WTC11 (cell line): ENCODE measurements at regions not wholly inside any gene's neighbourhood (a gene's known extent, or its start where the extent isn't known, plus 50 kb on each side); places are given as distances from the start of the nearest gene placed in this dataset.

Source experiments
- ATAC-seq: fragments of 200-7000 bp; cut with Tn5 transposase; 2 replicates; pipeline ENCODE4 v1.10.0; 2021; ENCODE audit warnings: mild to moderate bottlenecking, moderate library complexity
- CTCF ChIA-PET: fragments of 300-600 bp; sonication (Branson Sonifier 250); formaldehyde crosslinking; loops from one replicate; lab custom pipeline; 2021; ENCODE audit warnings: antibody characterized with exemption; lab: Charles Lee
- POLR2A ChIA-PET: fragments of 350-600 bp; sonication (Branson Sonifier 250); formaldehyde crosslinking; loops from one replicate; lab custom pipeline; 2021; ENCODE audit warnings: antibody characterized with exemption; lab: Charles Lee
- DNase-seq: peaks from one replicate; pipeline ENCODE4 v3.0.0; 2021; ENCODE audit warnings: low spot score
- H3K27ac Mint-ChIP-seq: 2 replicates; pipeline ENCODE4 v1.8.0; 2021; ENCODE audit warnings: mixed read lengths
- H3K27me3 Mint-ChIP-seq: 2 replicates; pipeline ENCODE4 v1.8.0; 2021; ENCODE audit warnings: low read depth, mild to moderate bottlenecking, moderate library complexity, mixed read lengths
- H3K36me3 Mint-ChIP-seq: 2 replicates; pipeline ENCODE4 v1.8.0; 2021; ENCODE audit warnings: mixed read lengths
- H3K4me1 Mint-ChIP-seq: 2 replicates; pipeline ENCODE4 v1.8.0; 2022; ENCODE audit warnings: mixed read lengths
- H3K4me3 Mint-ChIP-seq: 2 replicates; pipeline ENCODE4 v1.8.0; 2021; ENCODE audit warnings: mild to moderate bottlenecking, moderate library complexity, mixed read lengths
- H3K9me3 Mint-ChIP-seq: 2 replicates; pipeline ENCODE4 v1.8.0; 2021; ENCODE audit warnings: mixed read lengths
- CBFB ChIP-seq: sonication (generic); formaldehyde crosslinking; IDR thresholded peaks from 2 replicates; pipeline ENCODE4 v1.8.1; 2022; ENCODE audit warnings: mild to moderate bottlenecking, low read depth, missing genetic modification reagents
- CREB1 ChIP-seq: sonication (generic); formaldehyde crosslinking; IDR thresholded peaks from 2 replicates; pipeline ENCODE4 v1.8.0; 2023; ENCODE audit warnings: mild to moderate bottlenecking, missing genetic modification reagents
- EMX1 ChIP-seq: fragments of 250-450 bp; sonication (Bioruptor Pico); IDR thresholded peaks from 2 replicates; pipeline ENCODE4 v1.8.0; 2021; ENCODE audit warnings: mild to moderate bottlenecking
- FOXK1 ChIP-seq: sonication (generic); formaldehyde crosslinking; IDR thresholded peaks from 2 replicates; pipeline ENCODE4 v1.8.0; 2022; ENCODE audit warnings: mild to moderate bottlenecking, moderate library complexity, missing genetic modification reagents
- FOXP1 ChIP-seq: sonication (generic); formaldehyde crosslinking; IDR thresholded peaks from 2 replicates; pipeline ENCODE4 v1.8.0; 2022; ENCODE audit warnings: missing genetic modification reagents, mild to moderate bottlenecking, moderate library complexity, borderline replicate concordance
- GRHL2 ChIP-seq: fragments of 250-450 bp; sonication (Bioruptor Pico); IDR thresholded peaks from 2 replicates; pipeline ENCODE4 v1.8.0; 2022; ENCODE audit warnings: mild to moderate bottlenecking, moderate library complexity; ENCODE audit not compliant: insufficient replicate concordance, severe bottlenecking
- GTF2I ChIP-seq: fragments of 250-450 bp; sonication (Bioruptor Pico); conservative IDR thresholded peaks from 2 replicates; pipeline ENCODE4 v1.4.0; 2021; ENCODE audit warnings: mild to moderate bottlenecking
- HMGA2 ChIP-seq: fragments of 250-450 bp; sonication (Bioruptor Pico); IDR thresholded peaks from 2 replicates; pipeline ENCODE4 v1.4.0; 2021; ENCODE audit warnings: mild to moderate bottlenecking, moderate library complexity
- JAZF1 ChIP-seq: fragments of 250-450 bp; sonication (Bioruptor Pico); IDR thresholded peaks from 2 replicates; pipeline ENCODE4 v1.9.0; 2021; ENCODE audit warnings: moderate library complexity, mild to moderate bottlenecking, inconsistent platforms
- KAT7 ChIP-seq: sonication (generic); formaldehyde crosslinking; IDR thresholded peaks from 2 replicates; pipeline ENCODE4 v1.8.1; 2023; ENCODE audit warnings: missing genetic modification reagents, mild to moderate bottlenecking, borderline replicate concordance
- SMAD4 ChIP-seq: sonication (generic); formaldehyde crosslinking; IDR thresholded peaks from 2 replicates; pipeline ENCODE4 v1.8.0; 2022; ENCODE audit warnings: mild to moderate bottlenecking, missing genetic modification reagents
- SP1 ChIP-seq: sonication (generic); formaldehyde crosslinking; conservative IDR thresholded peaks from 2 replicates; pipeline ENCODE4 v1.8.1; 2022; ENCODE audit warnings: missing genetic modification reagents
- ZNF219 ChIP-seq: sonication (generic); formaldehyde crosslinking; IDR thresholded peaks from 2 replicates; pipeline ENCODE4 v1.8.0; 2023; ENCODE audit warnings: missing genetic modification reagents, mild to moderate bottlenecking, borderline replicate concordance
- ZNF396 ChIP-seq: fragments of 250-450 bp; sonication (Bioruptor Pico); IDR thresholded peaks from 2 replicates; pipeline ENCODE4 v1.8.0; 2021; ENCODE audit warnings: mild to moderate bottlenecking, moderate library complexity, borderline replicate concordance
- ZNF671 ChIP-seq: fragments of 250-450 bp; sonication (Bioruptor Pico); IDR thresholded peaks from 2 replicates; pipeline ENCODE4 v1.8.0; 2021; ENCODE audit warnings: mild to moderate bottlenecking
- TF ChIP-seq, protein P1 (sequence below): sonication (generic); formaldehyde crosslinking; IDR thresholded peaks from 2 replicates; pipeline ENCODE4 v1.8.1; 2023; ENCODE audit warnings: mild to moderate bottlenecking, missing genetic modification reagents, moderate library complexity
- TF ChIP-seq, protein P2 (sequence below): sonication (generic); formaldehyde crosslinking; IDR thresholded peaks from 2 replicates; pipeline ENCODE4 v1.8.1; 2023; ENCODE audit warnings: mild to moderate bottlenecking, missing genetic modification reagents, moderate library complexity
- TF ChIP-seq, protein P3 (sequence below): fragments of 250-450 bp; sonication (Bioruptor Pico); IDR thresholded peaks from 2 replicates; pipeline ENCODE4 v1.9.0; 2021; ENCODE audit warnings: mild to moderate bottlenecking
- TF ChIP-seq, protein P4 (sequence below): fragments of 250-450 bp; sonication (Bioruptor Pico); IDR thresholded peaks from 2 replicates; pipeline ENCODE4 v1.8.0; 2021; ENCODE audit warnings: mild to moderate bottlenecking
- TF ChIP-seq, protein P5 (sequence below): sonication (generic); formaldehyde crosslinking; IDR thresholded peaks from 2 replicates; pipeline ENCODE4 v1.8.0; 2022; ENCODE audit warnings: mild to moderate bottlenecking, missing genetic modification reagents
- TF ChIP-seq, protein P6 (sequence below): sonication (generic); formaldehyde crosslinking; IDR thresholded peaks from 2 replicates; pipeline ENCODE4 v1.8.0; 2022; ENCODE audit warnings: mild to moderate bottlenecking, missing genetic modification reagents
- TF ChIP-seq, protein P7 (sequence below): sonication (generic); formaldehyde crosslinking; IDR thresholded peaks from 2 replicates; pipeline ENCODE4 v1.8.0; 2023; ENCODE audit warnings: missing genetic modification reagents
- TF ChIP-seq, protein P8 (sequence below): sonication (generic); formaldehyde crosslinking; IDR thresholded peaks from 2 replicates; pipeline ENCODE4 v1.8.1; 2022; ENCODE audit warnings: missing genetic modification reagents, borderline replicate concordance

DNA sequence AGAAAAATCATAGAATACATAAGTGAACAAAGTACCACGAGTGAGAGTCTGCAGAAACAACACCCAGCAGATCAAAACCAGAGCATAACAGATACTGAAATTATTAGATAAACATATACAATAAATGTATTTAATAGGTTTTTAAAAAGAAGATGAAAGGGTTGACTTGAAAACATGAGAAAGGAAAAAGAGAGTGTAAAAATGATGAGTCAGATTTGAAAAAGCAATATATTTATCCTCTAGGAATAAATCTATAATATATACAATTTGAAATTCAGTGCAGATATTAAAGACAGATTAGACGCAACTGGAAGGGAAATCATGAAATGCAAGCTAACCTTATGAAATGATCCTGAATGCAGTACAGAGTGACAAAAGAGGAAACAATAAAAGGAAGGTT, 170.2 kb upstream of the RUNX1 start:
- ChIA-PET POLR2A (no interaction called here), CTCF (no interaction called here)
- Mint-ChIP-seq H3K36me3 (no peaks in the 10 kb centered on the region), H3K27me3 (no peaks in the 10 kb centered on the region), H3K4me1 (peaks cover 10% of the 10 kb centered on the region), H3K27ac (no peak overlapping the region), H3K4me3 (no peak overlapping the region), H3K9me3 (peaks cover 8% of the 10 kb centered on the region; the same call in 1 of the 2 replicates)
- DNase-seq, result no peak
- ATAC-seq, result no peak
- TF ChIP-seq FOXP1 (CRISPR knock-in tag), result no peak
- no peak for TF ChIP-seq ZNF671 (CRISPR knock-in tag)
- TF ChIP-seq EMX1, result no peak
- TF ChIP-seq, protein P1, sequence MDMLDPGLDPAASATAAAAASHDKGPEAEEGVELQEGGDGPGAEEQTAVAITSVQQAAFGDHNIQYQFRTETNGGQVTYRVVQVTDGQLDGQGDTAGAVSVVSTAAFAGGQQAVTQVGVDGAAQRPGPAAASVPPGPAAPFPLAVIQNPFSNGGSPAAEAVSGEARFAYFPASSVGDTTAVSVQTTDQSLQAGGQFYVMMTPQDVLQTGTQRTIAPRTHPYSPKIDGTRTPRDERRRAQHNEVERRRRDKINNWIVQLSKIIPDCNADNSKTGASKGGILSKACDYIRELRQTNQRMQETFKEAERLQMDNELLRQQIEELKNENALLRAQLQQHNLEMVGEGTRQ (CRISPR knock-in tag), result no peak
- TF ChIP-seq GRHL2, result no peak
- no peak for TF ChIP-seq GTF2I (CRISPR knock-in tag)
- TF ChIP-seq, protein P2, sequence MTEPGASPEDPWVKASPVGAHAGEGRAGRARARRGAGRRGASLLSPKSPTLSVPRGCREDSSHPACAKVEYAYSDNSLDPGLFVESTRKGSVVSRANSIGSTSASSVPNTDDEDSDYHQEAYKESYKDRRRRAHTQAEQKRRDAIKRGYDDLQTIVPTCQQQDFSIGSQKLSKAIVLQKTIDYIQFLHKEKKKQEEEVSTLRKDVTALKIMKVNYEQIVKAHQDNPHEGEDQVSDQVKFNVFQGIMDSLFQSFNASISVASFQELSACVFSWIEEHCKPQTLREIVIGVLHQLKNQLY (CRISPR knock-in tag), result no peak
- TF ChIP-seq KAT7, result no peak
- no peak for TF ChIP-seq HMGA2 (CRISPR knock-in tag)
- no peak for TF ChIP-seq CBFB (CRISPR knock-in tag)
- TF ChIP-seq, protein P3, sequence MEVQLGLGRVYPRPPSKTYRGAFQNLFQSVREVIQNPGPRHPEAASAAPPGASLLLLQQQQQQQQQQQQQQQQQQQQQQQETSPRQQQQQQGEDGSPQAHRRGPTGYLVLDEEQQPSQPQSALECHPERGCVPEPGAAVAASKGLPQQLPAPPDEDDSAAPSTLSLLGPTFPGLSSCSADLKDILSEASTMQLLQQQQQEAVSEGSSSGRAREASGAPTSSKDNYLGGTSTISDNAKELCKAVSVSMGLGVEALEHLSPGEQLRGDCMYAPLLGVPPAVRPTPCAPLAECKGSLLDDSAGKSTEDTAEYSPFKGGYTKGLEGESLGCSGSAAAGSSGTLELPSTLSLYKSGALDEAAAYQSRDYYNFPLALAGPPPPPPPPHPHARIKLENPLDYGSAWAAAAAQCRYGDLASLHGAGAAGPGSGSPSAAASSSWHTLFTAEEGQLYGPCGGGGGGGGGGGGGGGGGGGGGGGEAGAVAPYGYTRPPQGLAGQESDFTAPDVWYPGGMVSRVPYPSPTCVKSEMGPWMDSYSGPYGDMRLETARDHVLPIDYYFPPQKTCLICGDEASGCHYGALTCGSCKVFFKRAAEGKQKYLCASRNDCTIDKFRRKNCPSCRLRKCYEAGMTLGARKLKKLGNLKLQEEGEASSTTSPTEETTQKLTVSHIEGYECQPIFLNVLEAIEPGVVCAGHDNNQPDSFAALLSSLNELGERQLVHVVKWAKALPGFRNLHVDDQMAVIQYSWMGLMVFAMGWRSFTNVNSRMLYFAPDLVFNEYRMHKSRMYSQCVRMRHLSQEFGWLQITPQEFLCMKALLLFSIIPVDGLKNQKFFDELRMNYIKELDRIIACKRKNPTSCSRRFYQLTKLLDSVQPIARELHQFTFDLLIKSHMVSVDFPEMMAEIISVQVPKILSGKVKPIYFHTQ (CRISPR knock-in tag), result no peak
- no peak for TF ChIP-seq ZNF396 (CRISPR knock-in tag)
- TF ChIP-seq, protein P4, sequence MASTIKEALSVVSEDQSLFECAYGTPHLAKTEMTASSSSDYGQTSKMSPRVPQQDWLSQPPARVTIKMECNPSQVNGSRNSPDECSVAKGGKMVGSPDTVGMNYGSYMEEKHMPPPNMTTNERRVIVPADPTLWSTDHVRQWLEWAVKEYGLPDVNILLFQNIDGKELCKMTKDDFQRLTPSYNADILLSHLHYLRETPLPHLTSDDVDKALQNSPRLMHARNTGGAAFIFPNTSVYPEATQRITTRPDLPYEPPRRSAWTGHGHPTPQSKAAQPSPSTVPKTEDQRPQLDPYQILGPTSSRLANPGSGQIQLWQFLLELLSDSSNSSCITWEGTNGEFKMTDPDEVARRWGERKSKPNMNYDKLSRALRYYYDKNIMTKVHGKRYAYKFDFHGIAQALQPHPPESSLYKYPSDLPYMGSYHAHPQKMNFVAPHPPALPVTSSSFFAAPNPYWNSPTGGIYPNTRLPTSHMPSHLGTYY (CRISPR knock-in tag), result no peak
- TF ChIP-seq, protein P5, sequence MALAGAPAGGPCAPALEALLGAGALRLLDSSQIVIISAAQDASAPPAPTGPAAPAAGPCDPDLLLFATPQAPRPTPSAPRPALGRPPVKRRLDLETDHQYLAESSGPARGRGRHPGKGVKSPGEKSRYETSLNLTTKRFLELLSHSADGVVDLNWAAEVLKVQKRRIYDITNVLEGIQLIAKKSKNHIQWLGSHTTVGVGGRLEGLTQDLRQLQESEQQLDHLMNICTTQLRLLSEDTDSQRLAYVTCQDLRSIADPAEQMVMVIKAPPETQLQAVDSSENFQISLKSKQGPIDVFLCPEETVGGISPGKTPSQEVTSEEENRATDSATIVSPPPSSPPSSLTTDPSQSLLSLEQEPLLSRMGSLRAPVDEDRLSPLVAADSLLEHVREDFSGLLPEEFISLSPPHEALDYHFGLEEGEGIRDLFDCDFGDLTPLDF (CRISPR knock-in tag), result no peak
- no peak for TF ChIP-seq SMAD4 (CRISPR knock-in tag)

DNA sequence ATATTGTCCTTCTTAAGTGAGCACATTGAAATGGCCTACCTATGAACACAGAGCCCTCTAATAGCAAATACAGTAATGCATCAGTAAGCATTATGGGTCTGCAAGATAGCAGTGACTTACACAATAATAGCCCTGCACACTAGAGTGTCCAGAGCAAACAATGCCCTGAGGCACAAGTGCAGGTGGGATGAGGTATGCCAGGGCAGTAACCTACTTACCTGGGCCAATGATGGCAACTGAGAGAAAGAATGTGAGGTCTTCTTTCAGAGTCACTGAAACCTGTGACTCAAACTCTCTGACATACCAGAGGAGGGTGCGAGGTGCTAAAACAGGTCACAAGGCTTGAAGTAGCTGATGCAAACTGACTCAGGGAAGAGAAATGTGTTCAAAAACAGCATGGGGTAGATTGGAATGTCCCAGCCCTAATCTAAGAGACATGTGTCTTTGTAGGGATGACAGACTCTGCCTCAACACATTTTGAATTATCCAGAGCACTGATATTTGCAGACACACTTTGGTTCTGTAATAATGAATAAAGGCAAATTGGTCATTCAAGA, 168.5 kb upstream of the RUNX1 start:
- POLR2A ChIA-PET, result no interaction called here
- Mint-ChIP-seq H3K27ac (no peak overlapping the region), H3K27me3 (no peaks in the 10 kb centered on the region), H3K4me1 (peaks cover 6% of the 10 kb centered on the region), H3K36me3 (no peaks in the 10 kb centered on the region), H3K4me3 (no peak overlapping the region), H3K9me3 (peaks cover 12% of the 10 kb centered on the region; the same call in 1 of the 2 replicates)
- peak; percentile 36 for ATAC-seq
- TF ChIP-seq, protein P6, sequence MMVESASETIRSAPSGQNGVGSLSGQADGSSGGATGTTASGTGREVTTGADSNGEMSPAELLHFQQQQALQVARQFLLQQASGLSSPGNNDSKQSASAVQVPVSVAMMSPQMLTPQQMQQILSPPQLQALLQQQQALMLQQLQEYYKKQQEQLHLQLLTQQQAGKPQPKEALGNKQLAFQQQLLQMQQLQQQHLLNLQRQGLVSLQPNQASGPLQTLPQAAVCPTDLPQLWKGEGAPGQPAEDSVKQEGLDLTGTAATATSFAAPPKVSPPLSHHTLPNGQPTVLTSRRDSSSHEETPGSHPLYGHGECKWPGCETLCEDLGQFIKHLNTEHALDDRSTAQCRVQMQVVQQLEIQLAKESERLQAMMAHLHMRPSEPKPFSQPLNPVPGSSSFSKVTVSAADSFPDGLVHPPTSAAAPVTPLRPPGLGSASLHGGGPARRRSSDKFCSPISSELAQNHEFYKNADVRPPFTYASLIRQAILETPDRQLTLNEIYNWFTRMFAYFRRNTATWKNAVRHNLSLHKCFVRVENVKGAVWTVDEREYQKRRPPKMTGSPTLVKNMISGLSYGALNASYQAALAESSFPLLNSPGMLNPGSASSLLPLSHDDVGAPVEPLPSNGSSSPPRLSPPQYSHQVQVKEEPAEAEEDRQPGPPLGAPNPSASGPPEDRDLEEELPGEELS (CRISPR knock-in tag), result no peak
- TF ChIP-seq ZNF396 (CRISPR knock-in tag) (no peak), FOXK1 (CRISPR knock-in tag) (no peak), ZNF219 (CRISPR knock-in tag) (no peak), SP1 (no peak), CREB1 (CRISPR knock-in tag) (no peak), JAZF1 (no peak)
- TF ChIP-seq, protein P7, sequence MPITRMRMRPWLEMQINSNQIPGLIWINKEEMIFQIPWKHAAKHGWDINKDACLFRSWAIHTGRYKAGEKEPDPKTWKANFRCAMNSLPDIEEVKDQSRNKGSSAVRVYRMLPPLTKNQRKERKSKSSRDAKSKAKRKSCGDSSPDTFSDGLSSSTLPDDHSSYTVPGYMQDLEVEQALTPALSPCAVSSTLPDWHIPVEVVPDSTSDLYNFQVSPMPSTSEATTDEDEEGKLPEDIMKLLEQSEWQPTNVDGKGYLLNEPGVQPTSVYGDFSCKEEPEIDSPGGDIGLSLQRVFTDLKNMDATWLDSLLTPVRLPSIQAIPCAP (CRISPR knock-in tag), result no peak
- TF ChIP-seq, protein P8, sequence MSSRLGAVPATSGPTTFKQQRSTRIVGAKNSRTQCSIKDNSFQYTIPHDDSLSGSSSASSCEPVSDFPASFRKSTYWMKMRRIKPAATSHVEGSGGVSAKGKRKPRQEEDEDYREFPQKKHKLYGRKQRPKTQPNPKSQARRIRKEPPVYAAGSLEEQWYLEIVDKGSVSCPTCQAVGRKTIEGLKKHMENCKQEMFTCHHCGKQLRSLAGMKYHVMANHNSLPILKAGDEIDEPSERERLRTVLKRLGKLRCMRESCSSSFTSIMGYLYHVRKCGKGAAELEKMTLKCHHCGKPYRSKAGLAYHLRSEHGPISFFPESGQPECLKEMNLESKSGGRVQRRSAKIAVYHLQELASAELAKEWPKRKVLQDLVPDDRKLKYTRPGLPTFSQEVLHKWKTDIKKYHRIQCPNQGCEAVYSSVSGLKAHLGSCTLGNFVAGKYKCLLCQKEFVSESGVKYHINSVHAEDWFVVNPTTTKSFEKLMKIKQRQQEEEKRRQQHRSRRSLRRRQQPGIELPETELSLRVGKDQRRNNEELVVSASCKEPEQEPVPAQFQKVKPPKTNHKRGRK (CRISPR knock-in tag), result no peak
- no peak for DNase-seq
- CTCF ChIA-PET, result interaction anchor here (1.0 kb wide), 1 partner anchor 166 kb away, joined by 3 read pairs; no protein-coding TSS in a partner anchor
